SW 1271 (cell line): ENCODE measurements at regions not wholly inside any gene's neighbourhood (a gene's known extent, or its start where the extent isn't known, plus 50 kb on each side); places are given as distances from the start of the nearest gene placed in this dataset.
"Not testable (repeated sequence)": the region's sequence is repeated elsewhere in the genome, so short reads cannot be mapped to it uniquely, and the experiment has no call there.

Experiments
- DNase-seq, 2 experiments: peaks; one replicate each; lab custom pipeline; 2025; lab: John Stamatoyannopoulos, UW

GRCh38 chr6:22108199-22108598, 188.6 kb downstream of the PRL start:
- DNase-seq: no peak

GRCh38 chr6:22110061-22110460, 186.8 kb downstream of the PRL start:
- DNase-seq: no peak

- no peak for DNase-seq
These were observed 184.4 kb downstream of the PRL start for GRCh38 chr6:22112461-22112860.

GRCh38 chr6:22113026-22113766, 183.6 kb downstream of the PRL start:
- DNase-seq: no peak

GRCh38 chr6:22115559-22115958, 181.3 kb downstream of the PRL start:
- DNase-seq: no peak

GRCh38 chr6:22117631-22118030, 179.2 kb downstream of the PRL start:
- DNase-seq: no peak

- DNase-seq: no peak
These were observed 177.3 kb downstream of the PRL start for GRCh38 chr6:22119500-22119899.

GRCh38 chr6:22124756-22125155, 172.1 kb downstream of the PRL start:
- DNase-seq: no peak

GRCh38 chr6:22126910-22127309, 169.9 kb downstream of the PRL start:
- DNase-seq: no peak

GRCh38 chr6:22129751-22130150, 167.1 kb downstream of the PRL start:
- DNase-seq: no peak

GRCh38 chr6:22132656-22133055, 164.2 kb downstream of the PRL start:
- DNase-seq: no peak

GRCh38 chr6:22133357-22133756, 163.5 kb downstream of the PRL start:
- DNase-seq: no peak

- DNase-seq: no peak
These were observed 162.5 kb downstream of the PRL start for GRCh38 chr6:22134308-22134707.

GRCh38 chr6:22135395-22135794, 161.4 kb downstream of the PRL start:
- DNase-seq: no peak

GRCh38 chr6:22140736-22141135, 156.1 kb downstream of the PRL start:
- DNase-seq: not testable (repeated sequence)

GRCh38 chr6:22141241-22141745, 155.5 kb downstream of the PRL start:
- DNase-seq: no peak

- no peak for DNase-seq
These were observed 154.0 kb downstream of the PRL start for GRCh38 chr6:22142856-22143255.

- DNase-seq: no peak
These were observed 151.5 kb downstream of the PRL start for GRCh38 chr6:22145376-22145775.

- peak in 1 of 2 experiments; percentile 6 for DNase-seq
These were observed 150.8 kb downstream of the PRL start for GRCh38 chr6:22145823-22146677.

GRCh38 chr6:22146678-22146930, 150.2 kb downstream of the PRL start:
- DNase-seq: no peak

- no peak for DNase-seq
These were observed 149.7 kb downstream of the PRL start for GRCh38 chr6:22146931-22147701.

GRCh38 chr6:22147921-22148776, 148.7 kb downstream of the PRL start:
- DNase-seq: no peak
